Right atrium auricular region (tissue), 2 donors: ENCODE measurements at regions not wholly inside any gene's neighbourhood (a gene's known extent, or its start where the extent isn't known, plus 50 kb on each side); places are given as distances from the start of the nearest gene placed in this dataset.
A peak's percentile ranks its signal among the peaks of the same experiment; 100 is the strongest.

Experiments
- DNase-seq: peaks from one replicate; pipeline ENCODE4 v3.0.0-alpha.2; 2019; ENCODE audit warnings: low spot score
- H3K27ac ChIP-seq, 2 donors: fragments of 200-600 bp; sonication (generic); 1 replicate in 1 of 2; 2 replicates in 1 of 2; pipeline ENCODE4 v1.5.1; 2016 to 2019
- H3K27me3 ChIP-seq, 2 donors: fragments of 200-600 bp; sonication (generic); one replicate each; pipeline versions ENCODE4 v1.5.1 to v1.6.0; 2017 to 2019
- H3K36me3 ChIP-seq: fragments of 200-600 bp; sonication (generic); one replicate; pipeline ENCODE4 v1.5.1; 2016
- H3K4me1 ChIP-seq, 2 donors: fragments of 200-600 bp; sonication (generic); one replicate each; pipeline versions ENCODE4 v1.5.1 to v1.6.0; 2017 to 2019
- H3K4me3 ChIP-seq, 2 donors: fragments of 200-600 bp; sonication (generic); 1 replicate in 1 of 2; 2 replicates in 1 of 2; pipeline ENCODE4 v1.5.1; 2017 to 2019; ENCODE audit warnings: mild to moderate bottlenecking in 1 of 2, moderate library complexity in 1 of 2
- H3K9me3 ChIP-seq, 2 donors: fragments of 200-600 bp; sonication (generic); one replicate each; pipeline ENCODE4 v1.5.1; 2019
- TF ChIP-seq, protein P1 (sequence below), 2 donors: fragments of 200-600 bp; sonication (generic); IDR thresholded peaks; one replicate each; pipeline ENCODE4 v1.5.1; 2019; ENCODE audit warnings: antibody characterized with exemption in 2 of 2

DNA sequence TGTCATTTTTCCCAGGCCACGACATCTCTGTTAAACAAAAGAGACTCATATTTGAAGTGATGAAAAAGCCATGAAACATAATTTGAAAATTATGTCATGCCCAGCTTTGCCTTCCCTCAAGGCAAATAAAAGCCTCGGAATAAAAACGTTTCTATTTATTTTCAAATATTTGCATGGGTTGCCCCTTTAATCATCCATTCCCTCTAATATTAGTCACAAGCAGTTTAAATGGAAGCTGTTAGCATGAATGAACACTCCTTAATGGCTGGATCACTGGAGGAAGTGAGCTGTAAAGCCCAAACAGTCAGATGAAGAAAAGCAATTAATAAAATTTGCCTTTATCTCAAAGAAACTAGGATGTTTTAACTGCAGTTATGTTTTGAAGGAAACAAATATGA lies 69.3 kb upstream of the STMND1 start:
- Histone ChIP-seq H3K27me3 (no peaks in the 10 kb centered on the region), H3K4me1 (peaks cover 0 to 23% of the 10 kb centered on the region in 2 donors), H3K36me3 (no peaks in the 10 kb centered on the region), H3K4me3 (no peak overlapping the region), H3K9me3 (no peaks in the 10 kb centered on the region), H3K27ac (peak overlapping the region; percentile 72 to 76)
- TF ChIP-seq, protein P1, sequence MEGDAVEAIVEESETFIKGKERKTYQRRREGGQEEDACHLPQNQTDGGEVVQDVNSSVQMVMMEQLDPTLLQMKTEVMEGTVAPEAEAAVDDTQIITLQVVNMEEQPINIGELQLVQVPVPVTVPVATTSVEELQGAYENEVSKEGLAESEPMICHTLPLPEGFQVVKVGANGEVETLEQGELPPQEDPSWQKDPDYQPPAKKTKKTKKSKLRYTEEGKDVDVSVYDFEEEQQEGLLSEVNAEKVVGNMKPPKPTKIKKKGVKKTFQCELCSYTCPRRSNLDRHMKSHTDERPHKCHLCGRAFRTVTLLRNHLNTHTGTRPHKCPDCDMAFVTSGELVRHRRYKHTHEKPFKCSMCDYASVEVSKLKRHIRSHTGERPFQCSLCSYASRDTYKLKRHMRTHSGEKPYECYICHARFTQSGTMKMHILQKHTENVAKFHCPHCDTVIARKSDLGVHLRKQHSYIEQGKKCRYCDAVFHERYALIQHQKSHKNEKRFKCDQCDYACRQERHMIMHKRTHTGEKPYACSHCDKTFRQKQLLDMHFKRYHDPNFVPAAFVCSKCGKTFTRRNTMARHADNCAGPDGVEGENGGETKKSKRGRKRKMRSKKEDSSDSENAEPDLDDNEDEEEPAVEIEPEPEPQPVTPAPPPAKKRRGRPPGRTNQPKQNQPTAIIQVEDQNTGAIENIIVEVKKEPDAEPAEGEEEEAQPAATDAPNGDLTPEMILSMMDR (IDR thresholded peaks at IDR 0.05): no peak
- DNase-seq: no peak

DNA sequence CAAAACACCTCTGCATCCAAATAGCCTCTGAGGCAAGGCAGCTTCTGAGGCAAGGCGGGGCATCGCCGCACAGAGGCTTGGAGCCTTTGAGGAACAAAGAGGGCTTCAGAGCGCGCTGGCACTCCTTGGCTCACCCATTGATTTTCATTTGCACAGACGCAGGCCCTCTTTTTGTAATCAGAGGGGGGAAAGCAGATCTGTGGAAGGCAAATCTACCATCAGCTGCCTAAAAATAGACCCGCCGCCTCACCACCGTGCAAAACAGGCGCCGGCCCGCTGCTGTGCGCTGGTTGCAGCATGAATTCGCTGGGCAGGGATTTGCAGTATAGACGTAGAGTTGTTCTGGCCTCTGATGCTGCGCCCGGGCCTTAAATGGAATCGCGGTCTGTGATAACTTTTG lies 69.9 kb upstream of the STMND1 start:
- Histone ChIP-seq H3K4me1 (peaks cover 0 to 23% of the 10 kb centered on the region in 2 donors), H3K27ac (peak overlapping the region; percentile 72 to 76), H3K4me3 (no peak overlapping the region), H3K36me3 (no peaks in the 10 kb centered on the region), H3K9me3 (no peaks in the 10 kb centered on the region), H3K27me3 (no peaks in the 10 kb centered on the region)
- TF ChIP-seq, protein P1 (IDR thresholded peaks at IDR 0.05): no peak
- no peak for DNase-seq

DNA sequence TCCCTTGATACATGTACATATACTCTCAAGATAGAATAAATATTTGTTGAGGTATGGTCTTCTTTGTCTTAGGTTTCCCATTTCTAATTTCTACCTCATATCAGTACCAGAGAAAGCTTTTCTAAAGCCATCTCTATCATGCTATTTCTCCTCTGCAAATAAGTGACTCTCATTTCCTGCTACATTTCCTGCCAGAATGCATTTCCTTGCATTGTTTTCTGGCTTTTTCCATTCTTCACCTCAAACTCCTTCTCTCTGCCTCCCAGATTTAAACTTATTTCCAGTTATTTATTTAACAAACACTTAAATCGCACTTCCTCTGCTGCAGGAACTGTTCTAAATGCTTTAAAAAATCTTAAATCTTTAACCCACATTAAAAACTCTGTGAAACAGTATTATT lies 74.4 kb upstream of the STMND1 start:
- Histone ChIP-seq H3K4me3 (no peak overlapping the region), H3K27ac (no peak overlapping the region), H3K4me1 (peaks cover 0 to 9% of the 10 kb centered on the region in 2 donors), H3K9me3 (peaks cover 0 to 14% of the 10 kb centered on the region in 2 donors), H3K36me3 (no peaks in the 10 kb centered on the region), H3K27me3 (no peaks in the 10 kb centered on the region)
- TF ChIP-seq, protein P1 (IDR thresholded peaks at IDR 0.05): no peak
- no peak for DNase-seq

DNA sequence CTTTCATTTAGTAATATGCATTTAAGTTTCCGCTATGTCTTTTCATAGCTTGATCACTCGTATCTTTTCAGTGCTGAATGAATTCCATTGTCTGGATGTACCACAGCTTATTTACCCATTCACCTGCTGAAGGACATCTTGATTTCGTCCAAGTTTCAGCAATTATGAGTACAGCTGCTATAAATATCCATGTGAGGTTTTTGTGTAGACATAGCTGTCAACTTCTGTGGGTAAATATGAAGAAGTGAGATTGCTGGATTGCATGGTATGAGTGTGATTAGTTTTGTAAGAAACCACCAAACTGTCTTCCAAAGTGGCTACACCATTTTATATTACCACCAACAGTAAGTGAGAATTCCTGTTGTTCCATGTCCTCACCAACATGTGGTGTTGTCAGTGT lies 79.2 kb upstream of the STMND1 start:
- DNase-seq: no peak
- H3K4me1 ChIP-seq: no peaks in the 10 kb centered on the region
- H3K36me3 ChIP-seq: no peaks in the 10 kb centered on the region
- no peaks in the 10 kb centered on the region for H3K27me3 ChIP-seq
- no peak overlapping the region for H3K27ac ChIP-seq
- no peak overlapping the region for H3K4me3 ChIP-seq
- TF ChIP-seq, protein P1 (IDR thresholded peaks at IDR 0.05): no peak
- H3K9me3 ChIP-seq: peaks cover 0 to 14% of the 10 kb centered on the region in 2 donors

DNA sequence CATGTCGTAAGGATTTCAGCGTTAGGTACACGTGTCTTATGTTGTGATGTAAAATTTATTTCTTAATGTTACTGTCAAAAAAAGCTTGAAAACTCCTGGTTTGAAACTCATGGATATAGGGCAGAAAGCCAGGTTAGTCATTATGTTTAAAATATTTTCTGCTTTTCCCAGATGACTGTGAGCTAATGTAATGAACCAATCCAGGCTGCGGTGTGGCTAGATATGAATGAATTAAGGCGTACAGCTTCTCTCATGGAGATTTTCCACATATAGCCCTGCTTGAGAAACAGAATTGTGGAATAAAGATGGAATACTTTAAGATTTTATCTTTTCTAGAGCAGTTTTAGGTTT lies 80.3 kb upstream of the STMND1 start:
- no peaks in the 10 kb centered on the region for H3K4me1 ChIP-seq
- peaks cover 0 to 14% of the 10 kb centered on the region in 2 donors for H3K9me3 ChIP-seq
- no peak overlapping the region for H3K4me3 ChIP-seq
- TF ChIP-seq, protein P1 (IDR thresholded peaks at IDR 0.05): no peak
- no peak for DNase-seq
- H3K27ac ChIP-seq: no peak overlapping the region
- no peaks in the 10 kb centered on the region for H3K27me3 ChIP-seq
- no peaks in the 10 kb centered on the region for H3K36me3 ChIP-seq

DNA sequence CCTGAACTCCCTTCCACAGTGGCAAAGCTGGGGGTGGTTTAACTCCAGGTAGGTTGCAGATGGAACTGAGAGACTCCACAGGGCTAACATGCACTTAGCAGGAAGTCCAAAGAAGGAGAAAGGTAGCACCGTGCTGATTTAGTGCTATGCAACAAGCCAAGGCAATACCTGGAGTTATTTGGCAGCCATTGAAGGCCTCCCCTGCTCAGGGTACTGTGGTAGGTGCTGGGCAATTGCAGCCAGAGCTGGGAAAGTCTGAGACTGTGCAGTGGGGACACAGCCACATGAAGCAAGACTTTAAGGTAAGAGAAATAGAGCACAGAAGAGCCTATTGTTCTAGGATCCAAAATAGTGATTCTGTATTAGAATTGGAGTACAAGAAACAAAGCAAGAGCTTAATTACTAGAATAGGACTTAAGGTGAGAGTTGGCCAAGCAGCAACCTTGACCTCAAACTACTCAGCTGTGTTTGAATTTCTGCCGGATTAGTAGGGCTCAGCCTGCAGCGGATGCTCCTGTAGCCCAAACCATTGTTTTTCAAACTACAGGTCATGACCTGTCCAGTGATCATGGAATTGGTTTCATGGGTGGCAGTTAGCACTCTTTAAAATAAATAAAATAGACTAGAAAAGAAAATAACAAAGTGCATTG lies 80.8 kb upstream of the STMND1 start:
- H3K36me3 ChIP-seq: no peaks in the 10 kb centered on the region
- no peak for DNase-seq
- H3K9me3 ChIP-seq: peaks cover 0 to 10% of the 10 kb centered on the region in 2 donors
- TF ChIP-seq, protein P1 (IDR thresholded peaks at IDR 0.05): no peak
- no peak overlapping the region for H3K27ac ChIP-seq
- no peak overlapping the region for H3K4me3 ChIP-seq
- no peaks in the 10 kb centered on the region for H3K4me1 ChIP-seq
- H3K27me3 ChIP-seq: no peaks in the 10 kb centered on the region
